HCT116 (cell line): ENCODE measurements at regions not wholly inside any gene's neighbourhood (a gene's known extent, or its start where the extent isn't known, plus 50 kb on each side); places are given as distances from the start of the nearest gene placed in this dataset.

Experiments
- ATAC-seq: fragments of 200-7000 bp; cut with Tn5 transposase; 2 replicates; pipeline ENCODE4 v1.9.1; 2020; ENCODE audit warnings: mild to moderate bottlenecking, moderate library complexity
- BruUV-seq: library from RNA; stranded (reverse); fragments of 400-500 nt; replicated peaks from 2 replicates; lab custom pipeline; 2021; lab: Mats Ljungman, UMichigan
- CTCF ChIA-PET: fragments of 300-600 bp; sonication (Branson Sonifier 250); formaldehyde crosslinking; loops from one replicate; lab custom pipeline; 2021; ENCODE audit warnings: antibody characterized with exemption; lab: Charles Lee
- POLR2A ChIA-PET: fragments of 300-600, 350-600 bp; sonication (Branson Sonifier 250); formaldehyde crosslinking; loops from one replicate; lab custom pipeline; 2021; ENCODE audit warnings: antibody characterized with exemption; lab: Charles Lee
- RAD21 ChIA-PET, 2 experiments: fragments of 300-600 bp; sonication (Branson Sonifier 250); formaldehyde crosslinking; loops; one replicate each; lab custom pipeline; 2023; ENCODE audit warnings: low total read pairs in 2 of 2; ENCODE audit not compliant: uncharacterized antibody in 2 of 2, unreplicated experiment in 2 of 2, low non-redundant PET in 1 of 2; lab: Charles Lee
- DNase-seq: peaks from one replicate; pipeline ENCODE4 v3.0.0-alpha.2; 2010; ENCODE audit warnings: low read depth, low spot score
- H2AFZ ChIP-seq: fragments of 200-600 bp; shearing (Covaris generic), sonication (generic); 2 replicates; pipeline ENCODE4 v1.6.1; 2017; ENCODE audit warnings: low read depth, mixed run types, mixed read lengths, antibody characterized with exemption, low read length; ENCODE audit not compliant: poor library complexity, severe bottlenecking
- H3K27ac ChIP-seq: 2 replicates; pipeline ENCODE4 v1.5.1; 2012; ENCODE audit warnings: low read depth, low read length
- H3K27me3 ChIP-seq: fragments of 200-600 bp; sonication (generic); 2 replicates; pipeline ENCODE4 v1.6.1; 2016; ENCODE audit warnings: mixed run types, low read length, mixed read lengths; ENCODE audit not compliant: insufficient read depth
- H3K36me3 ChIP-seq, 2 experiments: fragments of 200-500 bp in 1 of 2; fragments of 200-600 bp in 1 of 2; sonication (Bioruptor generic) in 1 of 2; sonication (generic) in 1 of 2; 2 replicates each; pipeline versions ENCODE4 v1.5.1 to v1.6.1; 2014 to 2016; ENCODE audit warnings: low read length in 2 of 2, inconsistent platforms in 1 of 2, mixed read lengths in 1 of 2, mixed run types in 1 of 2; ENCODE audit not compliant: insufficient read depth in 2 of 2, control insufficient read depth in 1 of 2
- H3K4me1 ChIP-seq, 2 experiments: fragments of 200-600 bp in 1 of 2; sonication (generic) in 1 of 2; 2 replicates each; pipeline versions ENCODE4 v1.5.1 to v1.6.1; 2012 to 2017; ENCODE audit warnings: low read length in 2 of 2, inconsistent platforms in 1 of 2, mild to moderate bottlenecking in 1 of 2, mixed read lengths in 1 of 2, mixed run types in 1 of 2, moderate library complexity in 1 of 2; ENCODE audit not compliant: insufficient read depth in 2 of 2, control insufficient read depth in 1 of 2
- H3K4me2 ChIP-seq: fragments of 200-600 bp; sonication (generic); 2 replicates; pipeline ENCODE4 v1.6.1; 2017; ENCODE audit warnings: mixed run types, low read length, mixed read lengths
- H3K4me3 ChIP-seq, 2 experiments: fragments of 200-600 bp in 1 of 2; sonication (generic) in 1 of 2; replicated peaks in 1 of 2; 2 replicates each; pipeline ENCODE4 v1.5.1; 2011 to 2016; ENCODE audit warnings: low read length in 2 of 2, control low read depth in 1 of 2, low read depth in 1 of 2, mild to moderate bottlenecking in 1 of 2, mixed read lengths in 1 of 2, mixed run types in 1 of 2
- H3K79me2 ChIP-seq: fragments of 200-600 bp; sonication (generic); 2 replicates; pipeline ENCODE4 v1.6.1; 2017; ENCODE audit warnings: mild to moderate bottlenecking, mixed run types, low read length, moderate library complexity, mixed read lengths; ENCODE audit not compliant: insufficient read depth
- H3K9ac ChIP-seq: fragments of 200-600 bp; sonication (generic); 2 replicates; pipeline ENCODE4 v1.6.1; 2016; ENCODE audit warnings: low read length, mixed read lengths
- H3K9me2 ChIP-seq: fragments of 200-600 bp; sonication (generic), shearing (Covaris generic); 2 replicates; pipeline ENCODE4 v1.6.1; 2017; ENCODE audit warnings: mixed run types, mild to moderate bottlenecking, moderate library complexity; ENCODE audit not compliant: insufficient read depth
- H3K9me3 ChIP-seq, 2 experiments: fragments of 200-500 bp in 1 of 2; fragments of 200-600 bp in 1 of 2; sonication (Bioruptor generic) in 1 of 2; sonication (generic) in 1 of 2; 2 replicates each; pipeline ENCODE4 v1.6.1; 2014 to 2017; ENCODE audit warnings: low read length in 2 of 2, mixed read lengths in 2 of 2, inconsistent platforms in 1 of 2, low read depth in 1 of 2, mild to moderate bottlenecking in 1 of 2, mixed run types in 1 of 2, moderate library complexity in 1 of 2; ENCODE audit not compliant: control insufficient read depth in 1 of 2, insufficient read depth in 1 of 2
- H4K20me1 ChIP-seq: fragments of 200-600 bp; sonication (generic), shearing (Covaris generic); 2 replicates; pipeline ENCODE4 v1.6.1; 2017; ENCODE audit warnings: mixed run types, mild to moderate bottlenecking, moderate library complexity; ENCODE audit not compliant: insufficient read depth
- RAD21 ChIP-seq: IDR thresholded peaks from 2 replicates; pipeline ENCODE4 v1.6.1; 2012; ENCODE audit warnings: low read depth, mild to moderate bottlenecking
- SRF ChIP-seq: IDR thresholded peaks from 2 replicates; pipeline ENCODE4 v1.6.1; 2012; ENCODE audit warnings: low read depth
- ZBTB33 ChIP-seq: IDR thresholded peaks from 2 replicates; pipeline ENCODE4 v1.6.1; 2011; ENCODE audit warnings: mild to moderate bottlenecking, low read length, moderate library complexity; ENCODE audit not compliant: insufficient replicate concordance; ENCODE audit errors: extremely low read depth
- ZFX ChIP-seq: fragments of 450-650 bp; IDR thresholded peaks from 2 replicates; pipeline ENCODE4 v1.6.1; 2017
- intact Hi-C: fragments of 100-400 bp; cut with micrococcal nuclease; formaldehyde crosslinking; loops from 2 replicates; pipeline ENCODE4 v1.10.0; 2022
- TF ChIP-seq, protein P1 (sequence below), 3 experiments: fragments of 200-600 bp in 1 of 3; sonication (generic) in 1 of 3; IDR thresholded peaks in 2 of 3; conservative IDR thresholded peaks in 1 of 3; 2 replicates each; pipeline ENCODE4 v1.5.1; 2012 to 2017; ENCODE audit warnings: low read depth in 2 of 3, low read length in 2 of 3, antibody characterized with exemption in 1 of 3, borderline replicate concordance in 1 of 3, control low read depth in 1 of 3, mild to moderate bottlenecking in 1 of 3, mixed read lengths in 1 of 3, mixed run types in 1 of 3, moderate library complexity in 1 of 3; ENCODE audit not compliant: insufficient read depth in 1 of 3

DNA sequence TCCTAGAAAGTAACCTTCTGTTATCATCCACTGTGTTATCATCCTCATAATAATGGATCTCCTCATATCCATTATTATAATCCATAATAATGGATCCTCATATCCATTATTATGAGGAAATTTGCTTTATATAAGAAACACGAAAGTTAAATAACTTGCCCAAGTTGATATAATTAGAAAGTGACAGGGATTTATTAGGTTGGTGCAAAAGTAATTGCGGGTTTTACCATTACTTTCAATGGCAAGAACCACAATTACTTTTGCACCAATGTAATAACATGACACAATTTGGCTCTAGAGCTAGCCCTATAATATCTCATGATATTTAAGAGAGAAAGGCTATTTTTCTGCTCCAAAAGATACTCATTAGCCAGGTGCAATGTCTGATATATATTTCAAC lies 275.7 kb upstream of the STXBP5 start:
- no peak overlapping the region for H3K4me2 ChIP-seq
- CTCF ChIA-PET = no interaction called here
- no peaks in the 10 kb centered on the region for H4K20me1 ChIP-seq
- H3K9me3 ChIP-seq = no peaks in the 10 kb centered on the region
- POLR2A ChIA-PET = no interaction called here
- no peaks in the 10 kb centered on the region for H3K36me3 ChIP-seq
- no peak overlapping the region for H2AFZ ChIP-seq
- DNase-seq (no peak), ATAC-seq (no peak)
- H3K4me1 ChIP-seq = no peaks in the 10 kb centered on the region
- BruUV-seq = no TSS peak
- RAD21 ChIA-PET = no interaction called here
- H3K27me3 ChIP-seq = no peaks in the 10 kb centered on the region
- intact Hi-C loops = no loop called here
- no peaks in the 10 kb centered on the region for H3K9me2 ChIP-seq
- TF ChIP-seq ZBTB33 = no peak
- no peak for TF ChIP-seq SRF
- TF ChIP-seq ZFX = no peak
- H3K79me2 ChIP-seq = no peaks in the 10 kb centered on the region
- H3K4me3 ChIP-seq = no peak overlapping the region
- H3K9ac ChIP-seq = no peak overlapping the region
- H3K27ac ChIP-seq = no peak overlapping the region

GRCh38 chr6:146931214-146931613 lies 273.0 kb upstream of the STXBP5 start:
- CTCF ChIA-PET = interaction anchor here (0.8 kb wide), 1 partner anchor 452 kb away, joined by 3 read pairs; no protein-coding TSS in a partner anchor

More at GRCh38 chr6:146931214-146931613, 273.0 kb upstream of the STXBP5 start:
- Histone ChIP-seq H3K4me3 (no peak overlapping the region), H3K4me2 (no peak overlapping the region), H2AFZ (no peak overlapping the region), H4K20me1 (no peaks in the 10 kb centered on the region), H3K4me1 (no peaks in the 10 kb centered on the region), H3K27ac (no peak overlapping the region), H3K27me3 (no peaks in the 10 kb centered on the region), H3K36me3 (no peaks in the 10 kb centered on the region), H3K9ac (no peak overlapping the region), H3K9me3 (no peaks in the 10 kb centered on the region), H3K9me2 (no peaks in the 10 kb centered on the region), H3K79me2 (no peaks in the 10 kb centered on the region)
- BruUV-seq = no TSS peak
- no peak for ATAC-seq
- ChIA-PET POLR2A (no interaction called here), RAD21 (no interaction called here)
- intact Hi-C loops = no loop called here
- DNase-seq = no peak
- peak; percentile 20; the same call in 1 of the 2 replicates for TF ChIP-seq RAD21
- TF ChIP-seq, protein P1, sequence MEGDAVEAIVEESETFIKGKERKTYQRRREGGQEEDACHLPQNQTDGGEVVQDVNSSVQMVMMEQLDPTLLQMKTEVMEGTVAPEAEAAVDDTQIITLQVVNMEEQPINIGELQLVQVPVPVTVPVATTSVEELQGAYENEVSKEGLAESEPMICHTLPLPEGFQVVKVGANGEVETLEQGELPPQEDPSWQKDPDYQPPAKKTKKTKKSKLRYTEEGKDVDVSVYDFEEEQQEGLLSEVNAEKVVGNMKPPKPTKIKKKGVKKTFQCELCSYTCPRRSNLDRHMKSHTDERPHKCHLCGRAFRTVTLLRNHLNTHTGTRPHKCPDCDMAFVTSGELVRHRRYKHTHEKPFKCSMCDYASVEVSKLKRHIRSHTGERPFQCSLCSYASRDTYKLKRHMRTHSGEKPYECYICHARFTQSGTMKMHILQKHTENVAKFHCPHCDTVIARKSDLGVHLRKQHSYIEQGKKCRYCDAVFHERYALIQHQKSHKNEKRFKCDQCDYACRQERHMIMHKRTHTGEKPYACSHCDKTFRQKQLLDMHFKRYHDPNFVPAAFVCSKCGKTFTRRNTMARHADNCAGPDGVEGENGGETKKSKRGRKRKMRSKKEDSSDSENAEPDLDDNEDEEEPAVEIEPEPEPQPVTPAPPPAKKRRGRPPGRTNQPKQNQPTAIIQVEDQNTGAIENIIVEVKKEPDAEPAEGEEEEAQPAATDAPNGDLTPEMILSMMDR (IDR thresholded peaks at IDR 0.05 in 2 of 3, conservative IDR thresholded peaks at IDR 0.05 in 1 of 3; ENCODE audit: borderline replicate concordance in 1 of 3, insufficient read depth in 1 of 3, low read depth in 2 of 3, low read length in 2 of 3) = no peak
